ENCODE measurements at regions not wholly inside any gene's neighbourhood (a gene's known extent, or its start where the extent isn't known, plus 50 kb on each side); places are given as distances from the start of the nearest gene placed in this dataset.

GRCh38 chr5:29161399-29162291, 2031.8 kb upstream of the CDH6 start:
- ATAC-seq (ENCODE audit: insufficient number of reproducible peaks, low FRiP score, low read depth), result no peak
- Histone ChIP-seq H3K4me3 (no peak overlapping the region), H3K4me1 (ENCODE audit: control insufficient read depth in 1 of 2, low read depth in 2 of 2) (no peaks in the 10 kb centered on the region), H3K27me3 (replicated peaks; ENCODE audit: insufficient read depth) (no peaks in the 10 kb centered on the region), H3K9me3 (no peaks in the 10 kb centered on the region), H3K27ac (no peak overlapping the region), H3K36me3 (no peaks in the 10 kb centered on the region)
- no peak for DNase-seq (ENCODE audit: low spot score)
- no peak for TF ChIP-seq CTCF (IDR thresholded peaks at IDR 0.05)

DNA sequence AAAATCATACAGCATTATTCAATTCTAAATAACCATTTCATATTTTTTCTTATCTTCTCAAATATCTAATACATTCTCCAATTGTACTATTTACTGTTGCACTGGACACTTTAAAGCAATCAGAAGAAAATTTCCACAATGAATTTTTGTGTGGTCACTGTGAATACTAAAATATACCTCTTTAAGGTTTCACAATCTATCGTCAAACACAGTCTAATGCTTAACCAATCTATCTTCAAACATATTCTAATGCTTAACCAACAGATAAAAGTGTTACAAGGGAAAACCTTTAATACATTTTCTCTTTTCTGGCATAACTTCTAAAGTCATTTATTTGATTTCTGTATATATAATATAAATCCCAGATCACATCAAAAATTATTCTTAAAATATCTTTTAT, 2035.5 kb upstream of the CDH6 start:
- no peaks in the 10 kb centered on the region for H3K27me3 ChIP-seq (replicated peaks; ENCODE audit: insufficient read depth)
- H3K9me3 ChIP-seq, result no peaks in the 10 kb centered on the region
- H3K4me3 ChIP-seq, result no peak overlapping the region
- no peak for DNase-seq (ENCODE audit: low spot score)
- no peak for ATAC-seq (ENCODE audit: insufficient number of reproducible peaks, low FRiP score, low read depth)
- no peaks in the 10 kb centered on the region for H3K36me3 ChIP-seq
- H3K27ac ChIP-seq, result no peak overlapping the region
- no peak for TF ChIP-seq CTCF (IDR thresholded peaks at IDR 0.05)
- H3K4me1 ChIP-seq (ENCODE audit: control insufficient read depth in 1 of 2, low read depth in 2 of 2), result no peaks in the 10 kb centered on the region

DNA sequence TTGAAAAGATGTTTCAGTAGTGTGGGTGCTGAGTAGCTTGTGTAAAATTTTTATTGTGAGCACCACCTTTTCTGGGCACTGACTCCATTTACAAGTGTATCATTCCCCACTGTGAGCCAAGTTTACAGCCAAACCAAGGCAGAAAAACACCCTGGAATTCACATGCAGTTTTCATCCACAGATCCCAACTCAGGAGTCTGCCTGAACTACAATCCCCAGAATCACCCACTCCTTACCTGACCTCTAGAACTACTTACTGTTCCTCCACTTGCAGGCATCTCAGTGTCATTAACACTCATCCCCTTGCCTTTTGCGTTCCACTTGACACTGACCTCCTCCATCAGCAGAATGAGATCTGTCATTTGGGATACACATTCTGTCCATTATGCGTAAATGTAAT, 2042.6 kb upstream of the CDH6 start:
- no peaks in the 10 kb centered on the region for H3K4me1 ChIP-seq (ENCODE audit: control insufficient read depth in 1 of 2, low read depth in 2 of 2)
- no peak overlapping the region for H3K4me3 ChIP-seq
- no peak for ATAC-seq (ENCODE audit: insufficient number of reproducible peaks, low FRiP score, low read depth)
- H3K36me3 ChIP-seq, result no peaks in the 10 kb centered on the region
- TF ChIP-seq CTCF (IDR thresholded peaks at IDR 0.05), result no peak
- no peak overlapping the region for H3K27ac ChIP-seq
- no peaks in the 10 kb centered on the region for H3K9me3 ChIP-seq
- no peaks in the 10 kb centered on the region for H3K27me3 ChIP-seq (replicated peaks; ENCODE audit: insufficient read depth)
- no peak for DNase-seq (ENCODE audit: low spot score)

GRCh38 chr5:29148581-29148980, 2044.9 kb upstream of the CDH6 start:
- ATAC-seq (ENCODE audit: insufficient number of reproducible peaks, low FRiP score, low read depth), result no peak

DNA sequence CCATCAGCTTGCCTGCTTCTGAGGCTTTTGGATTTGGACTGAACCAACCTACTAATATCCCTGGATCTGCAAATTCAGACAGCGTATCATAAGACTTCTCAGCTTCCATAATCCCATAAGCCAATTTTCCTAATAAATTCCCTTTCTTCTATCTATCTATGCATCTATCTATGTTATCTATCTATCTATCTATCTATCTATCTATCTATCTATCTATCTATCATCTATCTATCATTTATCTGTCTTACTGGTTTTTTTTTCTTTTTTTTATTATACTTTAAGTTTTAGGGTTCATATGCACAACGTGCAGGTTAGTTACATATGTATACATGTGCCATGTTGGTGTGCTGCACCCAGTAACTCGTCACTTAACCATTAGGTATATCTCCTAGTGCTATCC, 2045.4 kb upstream of the CDH6 start:
- H3K9me3 ChIP-seq, result no peaks in the 10 kb centered on the region
- no peak for DNase-seq (ENCODE audit: low spot score)
- no peaks in the 10 kb centered on the region for H3K27me3 ChIP-seq (replicated peaks; ENCODE audit: insufficient read depth)
- H3K36me3 ChIP-seq, result no peaks in the 10 kb centered on the region
- no peak for TF ChIP-seq CTCF (IDR thresholded peaks at IDR 0.05)
- H3K4me3 ChIP-seq, result no peak overlapping the region
- no peak for ATAC-seq (ENCODE audit: insufficient number of reproducible peaks, low FRiP score, low read depth)
- H3K27ac ChIP-seq, result no peak overlapping the region
- H3K4me1 ChIP-seq (ENCODE audit: control insufficient read depth in 1 of 2, low read depth in 2 of 2), result no peaks in the 10 kb centered on the region

More at GRCh38 chr5:29148581-29148980, 2044.9 kb upstream of the CDH6 start:
- DNase-seq (ENCODE audit: low spot score), result no peak
- H3K4me1 ChIP-seq (ENCODE audit: control insufficient read depth in 1 of 2, low read depth in 2 of 2), result no peaks in the 10 kb centered on the region
- H3K27ac ChIP-seq, result no peak overlapping the region
- H3K27me3 ChIP-seq (replicated peaks; ENCODE audit: insufficient read depth), result no peaks in the 10 kb centered on the region
- H3K36me3 ChIP-seq, result no peaks in the 10 kb centered on the region
- TF ChIP-seq CTCF (IDR thresholded peaks at IDR 0.05), result no peak
- H3K4me3 ChIP-seq, result no peak overlapping the region
- no peaks in the 10 kb centered on the region for H3K9me3 ChIP-seq
